K562 (cell line): ENCODE measurements at regions not wholly inside any gene's neighbourhood (a gene's known extent, or its start where the extent isn't known, plus 50 kb on each side); places are given as distances from the start of the nearest gene placed in this dataset.

Experiments
- BHLHE40 ChIP-seq: IDR thresholded peaks from 2 replicates; pipeline ENCODE4 v1.6.1; 2011; ENCODE audit warnings: low read length, improper control_type of control experiment
- DDX20 ChIP-seq: fragments of 450-650 bp; IDR thresholded peaks from 2 replicates; pipeline ENCODE4 v1.6.1; 2016; ENCODE audit warnings: missing genetic modification characterization, low read depth, mild to moderate bottlenecking, missing compliant biosample characterization, moderate library complexity
- EZH2 ChIP-seq: IDR thresholded peaks from 2 replicates; pipeline ENCODE4 v1.6.1; 2012; ENCODE audit warnings: low read depth, mild to moderate bottlenecking, inconsistent platforms, low read length, borderline replicate concordance
- KHSRP ChIP-seq: fragments of 450-650 bp; IDR thresholded peaks from 2 replicates; pipeline ENCODE4 v1.6.1; 2017
- NONO ChIP-seq, 2 experiments: fragments of 200-400 bp in 1 of 2; fragments of 450-650 bp in 1 of 2; formaldehyde crosslinking in 1 of 2; IDR thresholded peaks; 2 replicates each; pipeline ENCODE4 v1.6.1; 2017; ENCODE audit warnings: low read depth in 2 of 2, mild to moderate bottlenecking in 2 of 2, moderate library complexity in 2 of 2, low read length in 1 of 2
- PRPF4 ChIP-seq: fragments of 200-400 bp; formaldehyde crosslinking; IDR thresholded peaks from one replicate; pipeline ENCODE4 v1.6.1; 2017; ENCODE audit warnings: low read length, low read depth, mild to moderate bottlenecking; ENCODE audit not compliant: insufficient read depth, poor library complexity, severe bottlenecking
- SIN3A ChIP-seq, 2 experiments: fragments of 150-350 bp in 1 of 2; IDR thresholded peaks; 2 replicates each; pipeline ENCODE4 v1.6.1; 2011 to 2016; ENCODE audit warnings: borderline replicate concordance in 2 of 2, low read depth in 2 of 2, low read length in 2 of 2, mild to moderate bottlenecking in 2 of 2, moderate library complexity in 2 of 2; ENCODE audit not compliant: control insufficient read depth in 1 of 2
- SIX5 ChIP-seq, 2 experiments: IDR thresholded peaks; 2 replicates each; pipeline ENCODE4 v1.6.1; 2011; ENCODE audit warnings: low read length in 2 of 2, borderline replicate concordance in 1 of 2, low read depth in 1 of 2, mild to moderate bottlenecking in 1 of 2, moderate library complexity in 1 of 2; ENCODE audit not compliant: insufficient read depth in 1 of 2
- ZNF766 ChIP-seq: fragments of 200-800 bp; sonication (Bioruptor generic); conservative IDR thresholded peaks from 2 replicates; pipeline ENCODE4 v1.6.1; 2016; ENCODE audit warnings: missing genetic modification characterization, missing compliant biosample characterization
- TF ChIP-seq, protein P1 (sequence below): sonication (generic); formaldehyde crosslinking; IDR thresholded peaks from 2 replicates; pipeline ENCODE4 v1.9.0; 2022; ENCODE audit warnings: mild to moderate bottlenecking, missing genetic modification reagents
- TF ChIP-seq, protein P2 (sequence below), 3 experiments: fragments of 200-800 bp in 1 of 3; fragments of 250-450 bp in 1 of 3; fragments of 450-650 bp in 1 of 3; sonication (Bioruptor Pico) in 1 of 3; sonication (Bioruptor generic) in 1 of 3; formaldehyde crosslinking in 1 of 3; IDR thresholded peaks; 2 replicates each; pipeline versions ENCODE4 v1.6.1 to v1.8.0; 2016 to 2022; ENCODE audit warnings: mild to moderate bottlenecking in 2 of 3, missing genetic modification characterization in 2 of 3, missing compliant biosample characterization in 1 of 3, moderate library complexity in 1 of 3
- TF ChIP-seq, protein P3 (sequence below), 3 experiments: IDR thresholded peaks in 2 of 3; conservative IDR thresholded peaks in 1 of 3; 2 replicates each; pipeline ENCODE4 v1.5.1; 2011 to 2012; ENCODE audit warnings: low read length in 3 of 3, mild to moderate bottlenecking in 3 of 3, control low read depth in 2 of 3, improper control_type of control experiment in 1 of 3, inconsistent platforms in 1 of 3, low read depth in 1 of 3, mixed read lengths in 1 of 3, moderate library complexity in 1 of 3; ENCODE audit not compliant: insufficient read depth in 2 of 3

DNA sequence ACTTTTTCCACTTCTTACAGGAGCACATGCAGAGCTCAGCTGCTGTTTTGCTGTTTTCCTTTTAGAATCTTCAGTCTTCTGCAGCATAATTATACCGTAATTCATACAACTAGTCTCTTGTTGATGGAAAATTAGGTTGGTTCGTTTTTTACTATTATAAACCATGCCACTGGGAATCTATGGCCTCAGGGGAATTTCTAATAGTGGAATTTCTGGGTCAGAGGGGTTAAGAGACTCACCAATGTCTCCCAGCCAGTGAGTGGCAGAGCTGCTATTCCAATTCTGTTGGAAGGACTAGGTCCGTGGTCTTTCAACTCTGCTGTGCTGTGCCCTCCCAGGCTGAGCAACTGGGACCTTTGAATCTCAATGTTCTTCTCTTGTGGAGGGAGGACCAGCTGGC is 282.5 kb downstream of the ZSWIM6 start:
- no peak for TF ChIP-seq NONO (IDR thresholded peaks at IDR 0.05; ENCODE audit: low read depth in 2 of 2, low read length in 1 of 2)
- TF ChIP-seq, protein P1, sequence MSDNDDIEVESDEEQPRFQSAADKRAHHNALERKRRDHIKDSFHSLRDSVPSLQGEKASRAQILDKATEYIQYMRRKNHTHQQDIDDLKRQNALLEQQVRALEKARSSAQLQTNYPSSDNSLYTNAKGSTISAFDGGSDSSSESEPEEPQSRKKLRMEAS (CRISPR knock-in tag): no peak
- no peak for TF ChIP-seq BHLHE40
- no peak for TF ChIP-seq DDX20
- TF ChIP-seq, protein P2, sequence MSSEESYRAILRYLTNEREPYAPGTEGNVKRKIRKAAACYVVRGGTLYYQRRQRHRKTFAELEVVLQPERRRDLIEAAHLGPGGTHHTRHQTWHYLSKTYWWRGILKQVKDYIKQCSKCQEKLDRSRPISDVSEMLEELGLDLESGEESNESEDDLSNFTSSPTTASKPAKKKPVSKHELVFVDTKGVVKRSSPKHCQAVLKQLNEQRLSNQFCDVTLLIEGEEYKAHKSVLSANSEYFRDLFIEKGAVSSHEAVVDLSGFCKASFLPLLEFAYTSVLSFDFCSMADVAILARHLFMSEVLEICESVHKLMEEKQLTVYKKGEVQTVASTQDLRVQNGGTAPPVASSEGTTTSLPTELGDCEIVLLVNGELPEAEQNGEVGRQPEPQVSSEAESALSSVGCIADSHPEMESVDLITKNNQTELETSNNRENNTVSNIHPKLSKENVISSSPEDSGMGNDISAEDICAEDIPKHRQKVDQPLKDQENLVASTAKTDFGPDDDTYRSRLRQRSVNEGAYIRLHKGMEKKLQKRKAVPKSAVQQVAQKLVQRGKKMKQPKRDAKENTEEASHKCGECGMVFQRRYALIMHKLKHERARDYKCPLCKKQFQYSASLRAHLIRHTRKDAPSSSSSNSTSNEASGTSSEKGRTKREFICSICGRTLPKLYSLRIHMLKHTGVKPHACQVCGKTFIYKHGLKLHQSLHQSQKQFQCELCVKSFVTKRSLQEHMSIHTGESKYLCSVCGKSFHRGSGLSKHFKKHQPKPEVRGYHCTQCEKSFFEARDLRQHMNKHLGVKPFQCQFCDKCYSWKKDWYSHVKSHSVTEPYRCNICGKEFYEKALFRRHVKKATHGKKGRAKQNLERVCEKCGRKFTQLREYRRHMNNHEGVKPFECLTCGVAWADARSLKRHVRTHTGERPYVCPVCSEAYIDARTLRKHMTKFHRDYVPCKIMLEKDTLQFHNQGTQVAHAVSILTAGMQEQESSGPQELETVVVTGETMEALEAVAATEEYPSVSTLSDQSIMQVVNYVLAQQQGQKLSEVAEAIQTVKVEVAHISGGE (CRISPR knock-in tag; IDR thresholded peaks at IDR 0.05): no peak
- TF ChIP-seq, protein P3, sequence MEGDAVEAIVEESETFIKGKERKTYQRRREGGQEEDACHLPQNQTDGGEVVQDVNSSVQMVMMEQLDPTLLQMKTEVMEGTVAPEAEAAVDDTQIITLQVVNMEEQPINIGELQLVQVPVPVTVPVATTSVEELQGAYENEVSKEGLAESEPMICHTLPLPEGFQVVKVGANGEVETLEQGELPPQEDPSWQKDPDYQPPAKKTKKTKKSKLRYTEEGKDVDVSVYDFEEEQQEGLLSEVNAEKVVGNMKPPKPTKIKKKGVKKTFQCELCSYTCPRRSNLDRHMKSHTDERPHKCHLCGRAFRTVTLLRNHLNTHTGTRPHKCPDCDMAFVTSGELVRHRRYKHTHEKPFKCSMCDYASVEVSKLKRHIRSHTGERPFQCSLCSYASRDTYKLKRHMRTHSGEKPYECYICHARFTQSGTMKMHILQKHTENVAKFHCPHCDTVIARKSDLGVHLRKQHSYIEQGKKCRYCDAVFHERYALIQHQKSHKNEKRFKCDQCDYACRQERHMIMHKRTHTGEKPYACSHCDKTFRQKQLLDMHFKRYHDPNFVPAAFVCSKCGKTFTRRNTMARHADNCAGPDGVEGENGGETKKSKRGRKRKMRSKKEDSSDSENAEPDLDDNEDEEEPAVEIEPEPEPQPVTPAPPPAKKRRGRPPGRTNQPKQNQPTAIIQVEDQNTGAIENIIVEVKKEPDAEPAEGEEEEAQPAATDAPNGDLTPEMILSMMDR (IDR thresholded peaks at IDR 0.05 in 2 of 3, conservative IDR thresholded peaks at IDR 0.05 in 1 of 3; ENCODE audit: insufficient read depth in 2 of 3, low read depth in 1 of 3, low read length in 3 of 3): no peak
- TF ChIP-seq SIX5 (IDR thresholded peaks at IDR 0.05; ENCODE audit: borderline replicate concordance in 1 of 2, insufficient read depth in 1 of 2, low read depth in 1 of 2, low read length in 2 of 2): no peak
- TF ChIP-seq EZH2: no peak
- TF ChIP-seq KHSRP: no peak
- TF ChIP-seq SIN3A (IDR thresholded peaks at IDR 0.05; ENCODE audit: borderline replicate concordance in 2 of 2, control insufficient read depth in 1 of 2, low read depth in 2 of 2, low read length in 2 of 2): no peak
- TF ChIP-seq ZNF766: no peak
- TF ChIP-seq PRPF4: no peak
